K562 (cell line): ENCODE measurements at regions not wholly inside any gene's neighbourhood (a gene's known extent, or its start where the extent isn't known, plus 50 kb on each side); places are given as distances from the start of the nearest gene placed in this dataset.

ENCODE experiments used
- ATAC-seq: fragments of 200-7000 bp; cut with Tn5 transposase; 3 replicates; pipeline ENCODE4 v1.9.1; 2020; ENCODE audit warnings: moderate library complexity
- BruUV-seq: library from RNA; stranded (reverse); fragments of 400-500 nt; replicated peaks from 2 replicates; lab custom pipeline; 2021; lab: Mats Ljungman, UMichigan
- CTCF ChIA-PET: fragments of 300-600 bp; formaldehyde crosslinking; extraction: SDS; loops from one replicate; lab custom pipeline; 2021; ENCODE audit warnings: low intra/inter-chr PET ratio; lab: Yijun Ruan, JAX
- POLR2A ChIA-PET: fragments of 300-600, 350-650 bp; sonication (Branson Sonifier 250); formaldehyde crosslinking; extraction: SDS; loops from one replicate; lab custom pipeline; 2021; ENCODE audit warnings: antibody characterized with exemption, inconsistent platforms; lab: Yijun Ruan, JAX
- DNase-seq, 4 experiments: peaks; one replicate each; pipeline versions ENCODE4 v3.0.0 to v3.0.0-alpha.2; 2011 to 2018; ENCODE audit warnings: low spot score in 3 of 4, mixed read lengths in 3 of 4; ENCODE audit errors: extremely low read depth in 1 of 4
- FAIRE-seq: peaks from 2 replicates; lab custom pipeline; 2011; peaks lifted over from hg19 to GRCh38; lab: Jason Lieb, UNC
- H2AFZ ChIP-seq: 2 replicates; pipeline ENCODE4 v1.6.0; 2011; ENCODE audit warnings: low read depth, low read length, control low read depth, inconsistent platforms
- H3K27ac ChIP-seq: fragments of 200-600 bp; 3 replicates; pipeline ENCODE4 v1.8.0; 2011; ENCODE audit warnings: low read depth, mild to moderate bottlenecking, control low read depth, inconsistent platforms, low read length, moderate library complexity, mixed read lengths; ENCODE audit errors: extremely low read depth
- H3K27me3 ChIP-seq, 2 experiments: fragments of 300-600 bp in 1 of 2; 2 replicates in 1 of 2; 3 replicates in 1 of 2; pipeline versions ENCODE4 v1.6.0 to v1.8.0; 2011; ENCODE audit warnings: inconsistent platforms in 2 of 2, low read length in 2 of 2, mild to moderate bottlenecking in 1 of 2, mixed read lengths in 1 of 2, moderate library complexity in 1 of 2; ENCODE audit not compliant: control insufficient read depth in 2 of 2, insufficient read depth in 2 of 2
- H3K36me3 ChIP-seq: fragments of 300-600 bp; 3 replicates; pipeline ENCODE4 v1.8.0; 2011; ENCODE audit warnings: mild to moderate bottlenecking, low read length, inconsistent platforms; ENCODE audit not compliant: control insufficient read depth, insufficient read depth
- H3K4me1 ChIP-seq, 2 experiments: fragments of 200-600 bp in 1 of 2; replicated peaks in 1 of 2; 2 replicates in 1 of 2; 3 replicates in 1 of 2; pipeline versions ENCODE4 v1.5.1 to v1.8.0; 2011; ENCODE audit warnings: inconsistent platforms in 2 of 2, low read length in 2 of 2, mild to moderate bottlenecking in 1 of 2, mixed read lengths in 1 of 2, moderate library complexity in 1 of 2; ENCODE audit not compliant: control insufficient read depth in 2 of 2, insufficient read depth in 2 of 2
- H3K4me2 ChIP-seq: 2 replicates; pipeline ENCODE4 v1.6.1; 2011; ENCODE audit warnings: low read length, control low read depth, inconsistent platforms, mixed read lengths; ENCODE audit not compliant: insufficient read depth
- H3K4me3 ChIP-seq: fragments of 200-600 bp; sonication (generic), shearing (Covaris generic); 2 replicates; pipeline ENCODE4 v1.5.1; 2016; ENCODE audit warnings: control low read depth, inconsistent platforms
- H3K79me2 ChIP-seq: fragments of 200-600 bp; 3 replicates; pipeline ENCODE4 v1.8.0; 2011; ENCODE audit warnings: low read length, inconsistent platforms; ENCODE audit not compliant: control insufficient read depth, insufficient read depth
- H3K9ac ChIP-seq, 2 experiments: 2 replicates each; pipeline versions ENCODE4 v1.6.0 to v1.6.1; 2011; ENCODE audit warnings: low read depth in 2 of 2, low read length in 2 of 2, control low read depth in 1 of 2, inconsistent platforms in 1 of 2, mild to moderate bottlenecking in 1 of 2, mixed read lengths in 1 of 2; ENCODE audit not compliant: insufficient read depth in 1 of 2
- H3K9me1 ChIP-seq: one replicate; pipeline ENCODE4 v1.6.0; 2011; ENCODE audit warnings: inconsistent platforms, mild to moderate bottlenecking, low read length, moderate library complexity; ENCODE audit not compliant: control insufficient read depth, insufficient read depth
- H3K9me3 ChIP-seq: replicated peaks from 2 replicates; pipeline ENCODE4 v1.5.1; 2011; ENCODE audit warnings: low read depth, low read length, inconsistent platforms; ENCODE audit not compliant: control insufficient read depth, insufficient read depth
- H4K20me1 ChIP-seq: replicated peaks from 2 replicates; pipeline ENCODE4 v1.6.1; 2011; ENCODE audit warnings: low read length, inconsistent platforms, mixed read lengths; ENCODE audit not compliant: control insufficient read depth, insufficient read depth
- E2F8 ChIP-seq: fragments of 450-650 bp; IDR thresholded peaks from 2 replicates; pipeline ENCODE4 v1.7.1; 2018; ENCODE audit warnings: mild to moderate bottlenecking, low read depth; ENCODE audit not compliant: partially characterized antibody
- HDGF ChIP-seq: fragments of 450-650 bp; IDR thresholded peaks from 2 replicates; pipeline ENCODE4 v1.6.1; 2016
- KLF6 ChIP-seq: fragments of 250-450 bp; sonication (Bioruptor Pico); IDR thresholded peaks from 2 replicates; pipeline ENCODE4 v1.4.0; 2020; ENCODE audit warnings: mild to moderate bottlenecking, moderate library complexity, borderline replicate concordance
- NFE2 ChIP-seq: IDR thresholded peaks from 2 replicates; pipeline ENCODE4 v1.6.1; 2014; ENCODE audit warnings: antibody characterized with exemption, low read depth
- NFIC ChIP-seq: fragments of 450-650 bp; IDR thresholded peaks from 2 replicates; pipeline ENCODE4 v1.6.1; 2017; ENCODE audit warnings: mild to moderate bottlenecking, inconsistent platforms
- PREB ChIP-seq: sonication (generic); formaldehyde crosslinking; IDR thresholded peaks from 2 replicates; pipeline ENCODE4 v1.8.1; 2023; ENCODE audit warnings: mild to moderate bottlenecking, missing genetic modification reagents
- ZBTB40 ChIP-seq, 2 experiments: fragments of 450-650 bp in 1 of 2; sonication (generic) in 1 of 2; formaldehyde crosslinking in 1 of 2; IDR thresholded peaks; 2 replicates each; pipeline versions ENCODE4 v1.7.1 to v1.9.0; 2016 to 2022; ENCODE audit warnings: inconsistent platforms in 1 of 2, mild to moderate bottlenecking in 1 of 2, missing genetic modification reagents in 1 of 2
- WGBS: fragments of 100-300 bp; shearing (Covaris generic); methylation state at CpG from one replicate; pipeline ENCODE4 v1.1.6; 2016; ENCODE audit warnings: low coverage, mixed read lengths; ENCODE audit not compliant: insufficient coverage; ENCODE audit errors: missing lambda C conversion rate; 5-methylcytosine and 5-hydroxymethylcytosine counted together
- in situ Hi-C: fragments of 300-500 bp; cut with MboI; formaldehyde crosslinking; loops from 4 replicates; pipeline ENCODE4 v1.15.0; 2018; ENCODE audit warnings: inconsistent platforms, mixed read lengths
- intact Hi-C: fragments of 100-400 bp; cut with micrococcal nuclease; formaldehyde crosslinking; loops from 2 replicates; pipeline ENCODE4 v1.14.2; 2022

- no peaks in the 10 kb centered on the region for H4K20me1 ChIP-seq
- TF ChIP-seq HDGF (no peak), PREB (CRISPR knock-in tag) (no peak), NFE2 (no peak), E2F8 (no peak), KLF6 (no peak), NFIC (no peak), ZBTB40 (IDR thresholded peaks at IDR 0.05) (no peak), ZBTB40 (CRISPR knock-in tag; IDR thresholded peaks at IDR 0.05) (no peak)
- H2AFZ ChIP-seq = no peak overlapping the region
- in situ Hi-C loops = no loop called here
- DNase-seq (no peak), ATAC-seq (no peak), FAIRE-seq (no peak)
- H3K9me1 ChIP-seq = no peaks in the 10 kb centered on the region
- BruUV-seq = no TSS peak
- H3K36me3 ChIP-seq = no peaks in the 10 kb centered on the region
- 0% methylated on average over 4 of the region's 6 CpGs for WGBS
- H3K4me1 ChIP-seq = no peaks in the 10 kb centered on the region
- ChIA-PET POLR2A (interaction anchor here (1.2 kb wide), 1 partner anchor 67 kb away, joined by 3 read pairs; no protein-coding TSS in a partner anchor), CTCF (no interaction called here)
- no peaks in the 10 kb centered on the region for H3K9me3 ChIP-seq
- H3K27ac ChIP-seq = no peak overlapping the region
- intact Hi-C loops = no loop called here
- no peaks in the 10 kb centered on the region for H3K79me2 ChIP-seq
- no peak overlapping the region for H3K9ac ChIP-seq
- no peak overlapping the region for H3K4me3 ChIP-seq
- no peak overlapping the region for H3K4me2 ChIP-seq
- H3K27me3 ChIP-seq = peaks cover 0 to 20% of the 10 kb centered on the region in 2 experiments; a peak in 2 of 5 replicates
These were observed 160.1 kb downstream of the KTN1 start for GRCh38 chr14:55739967-55740648.
